GM12878 (cell line): ENCODE measurements at regions not wholly inside any gene's neighbourhood (a gene's known extent, or its start where the extent isn't known, plus 50 kb on each side); places are given as distances from the start of the nearest gene placed in this dataset.

Source experiments
- ATAC-seq: fragments of 200-7000 bp; cut with Tn5 transposase; 3 replicates; pipeline ENCODE4 v1.9.1; 2020; ENCODE audit warnings: mild to moderate bottlenecking, moderate library complexity
- BruUV-seq: library from RNA; stranded (reverse); fragments of 400-500 nt; replicated peaks from 2 replicates; lab custom pipeline; 2021; lab: Mats Ljungman, UMichigan
- CTCF ChIA-PET: fragments of 300-600 bp; sonication (Branson Sonifier 250); formaldehyde crosslinking; extraction: SDS; loops from one replicate; lab custom pipeline; 2021; ENCODE audit warnings: inconsistent platforms; lab: Yijun Ruan, JAX
- POLR2A ChIA-PET: fragments of 350-600 bp; formaldehyde crosslinking; extraction: SDS; loops from one replicate; lab custom pipeline; 2021; ENCODE audit warnings: inconsistent platforms; lab: Charles Lee
- RAD21 ChIA-PET: fragments of 300-600 bp; sonication (Branson Sonifier 250); formaldehyde crosslinking; loops from one replicate; lab custom pipeline; 2023; ENCODE audit warnings: antibody characterized with exemption; ENCODE audit not compliant: unreplicated experiment; lab: Charles Lee
- SMC1A ChIA-PET: fragments of 300-600 bp; sonication (Branson Sonifier 250); formaldehyde crosslinking; loops from one replicate; lab custom pipeline; 2023; ENCODE audit not compliant: unreplicated experiment, uncharacterized antibody; lab: Charles Lee
- DNase-seq: peaks from one replicate; pipeline ENCODE4 v3.0.0-alpha.2; 2011; ENCODE audit warnings: low read depth, low spot score
- FAIRE-seq: peaks from 3 replicates; lab custom pipeline; 2011; peaks lifted over from hg19 to GRCh38; lab: Jason Lieb, UNC
- H2AFZ ChIP-seq: 2 replicates; pipeline ENCODE4 v1.6.0; 2011; ENCODE audit warnings: low read depth, low read length, control low read depth; ENCODE audit not compliant: control insufficient read depth
- H3K27ac ChIP-seq: 2 replicates; pipeline ENCODE4 v1.5.1; 2011; ENCODE audit warnings: control low read depth; ENCODE audit not compliant: control insufficient read depth, insufficient read depth
- H3K27me3 ChIP-seq, 2 experiments: replicated peaks in 1 of 2; 2 replicates each; pipeline versions ENCODE4 v1.6.0 to v1.6.1; 2011; ENCODE audit warnings: low read length in 1 of 2; ENCODE audit not compliant: control insufficient read depth in 2 of 2, insufficient read depth in 2 of 2
- H3K36me3 ChIP-seq, 2 experiments: 2 replicates each; pipeline ENCODE4 v1.5.1; 2011; ENCODE audit warnings: low read length in 1 of 2; ENCODE audit not compliant: control insufficient read depth in 2 of 2, insufficient read depth in 2 of 2
- H3K4me1 ChIP-seq: 2 replicates; pipeline ENCODE4 v1.6.1; 2011; ENCODE audit warnings: mild to moderate bottlenecking, low read length, moderate library complexity, mixed read lengths; ENCODE audit not compliant: control insufficient read depth, insufficient read depth
- H3K4me2 ChIP-seq: 2 replicates; pipeline ENCODE4 v1.6.0; 2011; ENCODE audit warnings: control low read depth; ENCODE audit not compliant: control insufficient read depth, insufficient read depth
- H3K4me3 ChIP-seq: fragments of 200-600 bp; sonication (generic); 2 replicates; pipeline ENCODE4 v1.5.1; 2016
- H3K79me2 ChIP-seq: 2 replicates; pipeline ENCODE4 v1.6.0; 2011; ENCODE audit warnings: low read length; ENCODE audit not compliant: control insufficient read depth, insufficient read depth
- H3K9ac ChIP-seq: 2 replicates; pipeline ENCODE4 v1.8.0; 2011; ENCODE audit warnings: low read length, control low read depth, mixed read lengths; ENCODE audit not compliant: control insufficient read depth, insufficient read depth
- H3K9me3 ChIP-seq: replicated peaks from 3 replicates; pipeline ENCODE4 v1.5.1; 2011; ENCODE audit warnings: mild to moderate bottlenecking, low read length; ENCODE audit not compliant: control insufficient read depth, insufficient read depth
- H4K20me1 ChIP-seq: 2 replicates; pipeline ENCODE4 v1.6.0; 2011; ENCODE audit not compliant: control insufficient read depth, insufficient read depth
- EP300 ChIP-seq, 2 experiments: fragments of 150-350 bp in 1 of 2; IDR thresholded peaks; 2 replicates each; pipeline ENCODE4 v1.6.1; 2011 to 2012; ENCODE audit warnings: low read depth in 2 of 2, low read length in 2 of 2, borderline replicate concordance in 1 of 2, improper control_type of control experiment in 1 of 2, inconsistent platforms in 1 of 2; ENCODE audit not compliant: control insufficient read depth in 1 of 2
- JUNB ChIP-seq: IDR thresholded peaks from 2 replicates; pipeline ENCODE4 v1.6.1; 2016; ENCODE audit warnings: antibody characterized with exemption, mild to moderate bottlenecking
- JUND ChIP-seq: IDR thresholded peaks from 2 replicates; pipeline ENCODE4 v1.6.1; 2012; ENCODE audit warnings: low read depth, mild to moderate bottlenecking, low read length, improper control_type of control experiment, moderate library complexity
- NBN ChIP-seq: fragments of 450-650 bp; IDR thresholded peaks from 2 replicates; pipeline ENCODE4 v1.6.1; 2016
- POLR2AphosphoS2 ChIP-seq: IDR thresholded peaks from 2 replicates; pipeline ENCODE4 v1.6.1; 2011; ENCODE audit warnings: low read depth, mild to moderate bottlenecking, low read length, improper control_type of control experiment, moderate library complexity
- ZBED1 ChIP-seq: IDR thresholded peaks from 2 replicates; pipeline ENCODE4 v1.6.1; 2016; ENCODE audit warnings: borderline replicate concordance
- ZNF207 ChIP-seq: fragments of 450-650 bp; IDR thresholded peaks from 2 replicates; pipeline ENCODE4 v1.6.1; 2014; ENCODE audit warnings: antibody characterized with exemption, mild to moderate bottlenecking, borderline replicate concordance
- WGBS: methylation state at CpG from one replicate; pipeline ENCODE4 v1.1.6; 2016; ENCODE audit warnings: low lambda C conversion rate; ENCODE audit not compliant: insufficient replicate concordance, insufficient coverage; ENCODE audit errors: missing lambda C conversion rate; 5-methylcytosine and 5-hydroxymethylcytosine counted together
- in situ Hi-C: fragments of 300-500 bp; cut with MboI; formaldehyde crosslinking; loops from 9 replicates; pipeline ENCODE4 v1.14.3; 2018; ENCODE audit warnings: mixed read lengths
- intact Hi-C: fragments of 100-400 bp; cut with micrococcal nuclease; formaldehyde crosslinking; loops from one replicate; pipeline ENCODE4 v1.14.2; 2022; ENCODE audit not compliant: unreplicated experiment
- TF ChIP-seq, protein P1 (sequence below): IDR thresholded peaks from 2 replicates; pipeline ENCODE4 v1.6.1; 2011; ENCODE audit warnings: low read depth, mild to moderate bottlenecking, low read length, moderate library complexity, borderline replicate concordance; ENCODE audit errors: extremely low read depth
- TF ChIP-seq, protein P2 (sequence below): fragments of 450-650 bp; IDR thresholded peaks from 2 replicates; pipeline ENCODE4 v1.6.1; 2016; ENCODE audit warnings: mild to moderate bottlenecking

GRCh38 chr2:219731173-219731572, 103.7 kb downstream of the SLC4A3 start (continued):
- TF ChIP-seq EP300 (IDR thresholded peaks at IDR 0.05; ENCODE audit: borderline replicate concordance in 1 of 2, control insufficient read depth in 1 of 2, low read depth in 2 of 2, low read length in 2 of 2) (no peak), NBN (no peak)

DNA sequence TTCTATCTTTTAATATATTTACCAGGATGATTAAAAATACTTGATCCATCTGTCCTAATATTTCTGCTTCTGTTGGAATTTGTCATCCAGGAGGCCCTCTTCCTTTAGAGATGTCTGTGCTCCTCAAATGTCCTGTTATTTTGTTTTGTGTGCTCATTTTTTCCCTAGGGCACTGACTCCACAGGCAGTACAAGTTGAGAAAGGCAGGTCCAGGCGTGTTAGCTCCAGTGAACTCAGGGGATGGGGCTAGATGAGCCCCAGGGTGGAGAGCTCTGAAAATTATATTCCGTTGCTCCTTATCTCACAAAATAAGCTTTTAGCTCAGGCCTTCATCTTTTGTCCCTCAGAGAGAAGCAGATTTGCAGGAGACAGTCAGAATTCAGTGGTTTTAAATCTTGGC, 105.7 kb downstream of the SLC4A3 start:
- FAIRE-seq: no peak
- no peak for ATAC-seq
- no peak overlapping the region for H3K4me2 ChIP-seq
- no peak overlapping the region for H3K4me3 ChIP-seq
- BruUV-seq: no TSS peak
- H3K9me3 ChIP-seq: no peaks in the 10 kb centered on the region
- SMC1A ChIA-PET: interaction anchor here (1.3 kb wide), 1 partner anchor 266 kb away, joined by 3 read pairs; no protein-coding TSS in a partner anchor
- 3% methylated on average over 2 of the region's 2 CpGs for WGBS
- TF ChIP-seq JUNB: no peak
- TF ChIP-seq, protein P1, sequence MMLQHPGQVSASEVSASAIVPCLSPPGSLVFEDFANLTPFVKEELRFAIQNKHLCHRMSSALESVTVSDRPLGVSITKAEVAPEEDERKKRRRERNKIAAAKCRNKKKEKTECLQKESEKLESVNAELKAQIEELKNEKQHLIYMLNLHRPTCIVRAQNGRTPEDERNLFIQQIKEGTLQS: no peak
- no peak for TF ChIP-seq POLR2AphosphoS2
- TF ChIP-seq JUND: no peak
- TF ChIP-seq, protein P2, sequence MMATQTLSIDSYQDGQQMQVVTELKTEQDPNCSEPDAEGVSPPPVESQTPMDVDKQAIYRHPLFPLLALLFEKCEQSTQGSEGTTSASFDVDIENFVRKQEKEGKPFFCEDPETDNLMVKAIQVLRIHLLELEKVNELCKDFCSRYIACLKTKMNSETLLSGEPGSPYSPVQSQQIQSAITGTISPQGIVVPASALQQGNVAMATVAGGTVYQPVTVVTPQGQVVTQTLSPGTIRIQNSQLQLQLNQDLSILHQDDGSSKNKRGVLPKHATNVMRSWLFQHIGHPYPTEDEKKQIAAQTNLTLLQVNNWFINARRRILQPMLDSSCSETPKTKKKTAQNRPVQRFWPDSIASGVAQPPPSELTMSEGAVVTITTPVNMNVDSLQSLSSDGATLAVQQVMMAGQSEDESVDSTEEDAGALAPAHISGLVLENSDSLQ: no peak
- no peak for TF ChIP-seq ZNF207
- TF ChIP-seq ZBED1: no peak
- in situ Hi-C loops: no loop called here
- H3K36me3 ChIP-seq: no peaks in the 10 kb centered on the region
- no peaks in the 10 kb centered on the region for H4K20me1 ChIP-seq
- no peak for DNase-seq
- no peaks in the 10 kb centered on the region for H3K27me3 ChIP-seq
- no peak overlapping the region for H3K9ac ChIP-seq
- H3K4me1 ChIP-seq: no peaks in the 10 kb centered on the region
- no peaks in the 10 kb centered on the region for H3K79me2 ChIP-seq
- no peak overlapping the region for H3K27ac ChIP-seq
- RAD21 ChIA-PET: no interaction called here
- intact Hi-C loops: no loop called here
- no peak overlapping the region for H2AFZ ChIP-seq
- CTCF ChIA-PET: interaction anchor here (0.6 to 3.0 kb wide), 4 partner anchors 11 to 1840 kb away, joined by 3 to 10 read pairs (median 4); no protein-coding TSS in a partner anchor
- POLR2A ChIA-PET: no interaction called here
